PC-3 (cell line): ENCODE measurements at regions not wholly inside any gene's neighbourhood (a gene's known extent, or its start where the extent isn't known, plus 50 kb on each side); places are given as distances from the start of the nearest gene placed in this dataset.

Experiments used
- ATAC-seq: fragments of 200-7000 bp; cut with Tn5 transposase; 2 replicates; pipeline ENCODE4 v1.9.1; 2020; ENCODE audit warnings: mild to moderate bottlenecking, moderate library complexity
- BruUV-seq: library from RNA; stranded (reverse); fragments of 400-500 nt; replicated peaks from 2 replicates; lab custom pipeline; 2021; lab: Mats Ljungman, UMichigan
- CTCF ChIA-PET: fragments of 300-600 bp; sonication (Branson Sonifier 250); formaldehyde crosslinking; loops from one replicate; lab custom pipeline; 2022; ENCODE audit warnings: antibody characterized with exemption; lab: Charles Lee
- POLR2A ChIA-PET: fragments of 300-600 bp; sonication (Branson Sonifier 250); formaldehyde crosslinking; loops from one replicate; lab custom pipeline; 2022; ENCODE audit warnings: antibody characterized with exemption; ENCODE audit not compliant: unreplicated experiment; lab: Charles Lee
- DNase-seq: peaks from one replicate; pipeline ENCODE4 v3.0.0-alpha.2; 2015
- H2AFZ ChIP-seq: fragments of 300-600 bp; sonication (generic); 2 replicates; pipeline ENCODE4 v1.6.0; 2016; ENCODE audit warnings: antibody characterized with exemption, low read length
- H3F3A ChIP-seq: fragments of 300-600 bp; sonication (generic); one replicate; pipeline ENCODE4 v1.6.0; 2017; ENCODE audit warnings: antibody characterized with exemption, low read length, control low read depth, mild to moderate bottlenecking; ENCODE audit not compliant: unreplicated experiment
- H3K27ac ChIP-seq: fragments of 300-600 bp; sonication (generic); 2 replicates; pipeline ENCODE4 v1.5.1; 2016; ENCODE audit warnings: mild to moderate bottlenecking, low read length
- H3K27me3 ChIP-seq: fragments of 300-600 bp; sonication (generic); 2 replicates; pipeline ENCODE4 v1.6.1; 2016; ENCODE audit warnings: low read length, mixed read lengths
- H3K36me3 ChIP-seq: fragments of 300-600 bp; sonication (generic); 2 replicates; pipeline ENCODE4 v1.6.1; 2016; ENCODE audit warnings: low read depth, mixed run types, low read length, mixed read lengths
- H3K4me1 ChIP-seq: fragments of 300-600 bp; sonication (generic); 2 replicates; pipeline ENCODE4 v1.5.1; 2016; ENCODE audit warnings: low read length; ENCODE audit not compliant: insufficient read depth
- H3K4me2 ChIP-seq: fragments of 300-600 bp; sonication (generic); 2 replicates; pipeline ENCODE4 v1.6.0; 2016; ENCODE audit warnings: low read length
- H3K4me3 ChIP-seq: fragments of 300-600 bp; sonication (generic); 2 replicates; pipeline ENCODE4 v1.5.1; 2016; ENCODE audit warnings: mild to moderate bottlenecking, low read length, mixed read lengths
- H3K79me2 ChIP-seq: fragments of 300-600 bp; sonication (generic); 2 replicates; pipeline ENCODE4 v1.6.1; 2017; ENCODE audit warnings: low read length, mixed read lengths
- H3K9ac ChIP-seq: fragments of 300-600 bp; sonication (generic); 2 replicates; pipeline ENCODE4 v1.6.0; 2016; ENCODE audit warnings: mild to moderate bottlenecking, low read length
- H3K9me2 ChIP-seq: fragments of 300-600 bp; sonication (generic); replicated peaks from 2 replicates; pipeline ENCODE4 v1.6.1; 2016; ENCODE audit warnings: mixed run types, low read length, mixed read lengths
- H3K9me3 ChIP-seq: fragments of 300-600 bp; sonication (generic); 2 replicates; pipeline ENCODE4 v1.6.1; 2016; ENCODE audit warnings: low read length, mixed read lengths
- H4K20me1 ChIP-seq: fragments of 300-600 bp; sonication (generic); 2 replicates; pipeline ENCODE4 v1.6.1; 2016; ENCODE audit warnings: low read length, mixed read lengths
- CTCF ChIP-seq: fragments of 300-600 bp; sonication (generic); conservative IDR thresholded peaks from 2 replicates; pipeline ENCODE4 v1.5.1; 2017; ENCODE audit warnings: antibody characterized with exemption, low read depth, mild to moderate bottlenecking, low read length
- EZH2 ChIP-seq: fragments of 300-600 bp; sonication (generic); IDR thresholded peaks from one replicate; pipeline ENCODE4 v1.6.1; 2017; ENCODE audit warnings: antibody characterized with exemption, mild to moderate bottlenecking, low read length; ENCODE audit not compliant: unreplicated experiment
- EZH2phosphoT487 ChIP-seq: fragments of 300-600 bp; sonication (generic); IDR thresholded peaks from 2 replicates; pipeline ENCODE4 v1.6.1; 2018; ENCODE audit warnings: mild to moderate bottlenecking, antibody characterized with exemption, low read length, borderline replicate concordance
- intact Hi-C: fragments of 100-400 bp; cut with micrococcal nuclease; formaldehyde crosslinking; loops from 2 replicates; pipeline ENCODE4 v1.9.0; 2023

GRCh38 chr18:74012954-74013630 is 134.5 kb downstream of the FBXO15 start:
- Histone ChIP-seq H3K27ac (no peak overlapping the region), H3K4me3 (no peak overlapping the region), H3K27me3 (peaks cover 11% of the 10 kb centered on the region; the same call in 1 of the 2 replicates), H3K79me2 (no peaks in the 10 kb centered on the region), H3K9ac (no peak overlapping the region), H3K36me3 (no peaks in the 10 kb centered on the region), H3F3A (no peaks in the 10 kb centered on the region), H3K9me2 (no peaks in the 10 kb centered on the region), H2AFZ (no peak overlapping the region), H3K4me2 (no peak overlapping the region), H3K9me3 (no peaks in the 10 kb centered on the region), H4K20me1 (no peaks in the 10 kb centered on the region), H3K4me1 (0 out of 2 replicates have a peak, but pooled peaks cover 9% of the 10 kb centered on the region)
- CTCF ChIA-PET, result interaction anchor here (0.7 kb wide), 1 partner anchor 26 kb away, joined by 4 read pairs; no protein-coding TSS in a partner anchor
- TF ChIP-seq EZH2, result no peak
- TF ChIP-seq EZH2phosphoT487, result no peak
- no peak for TF ChIP-seq CTCF
- BruUV-seq, result no TSS peak
- no peak for DNase-seq
- intact Hi-C loops, result no loop called here
- POLR2A ChIA-PET, result no interaction called here
- ATAC-seq, result no peak

- Histone ChIP-seq H3K27me3 (no peaks in the 10 kb centered on the region), H3K9ac (no peak overlapping the region), H3K4me3 (no peak overlapping the region), H3K4me2 (no peak overlapping the region), H2AFZ (no peak overlapping the region), H3K4me1 (no peaks in the 10 kb centered on the region), H3K27ac (no peak overlapping the region), H3K9me2 (no peaks in the 10 kb centered on the region), H3F3A (no peaks in the 10 kb centered on the region), H4K20me1 (no peaks in the 10 kb centered on the region), H3K79me2 (no peaks in the 10 kb centered on the region), H3K36me3 (no peaks in the 10 kb centered on the region), H3K9me3 (no peaks in the 10 kb centered on the region)
- DNase-seq (no peak), ATAC-seq (no peak)
- no peak for TF ChIP-seq CTCF
- no peak for TF ChIP-seq EZH2phosphoT487
- TF ChIP-seq EZH2, result no peak
- intact Hi-C loops, result no loop called here
- POLR2A ChIA-PET, result no interaction called here
- no TSS peak for BruUV-seq
- CTCF ChIA-PET, result no interaction called here
Observed at GRCh38 chr18:74006143-74006542, 141.5 kb downstream of the FBXO15 start.

- no peak for TF ChIP-seq CTCF
- no peak for TF ChIP-seq EZH2
- TF ChIP-seq EZH2phosphoT487, result no peak
- H3K9me2 ChIP-seq, result no peaks in the 10 kb centered on the region
- no TSS peak for BruUV-seq
- H3F3A ChIP-seq, result no peaks in the 10 kb centered on the region
- no peak for ATAC-seq
- H3K4me1 ChIP-seq, result no peaks in the 10 kb centered on the region
- POLR2A ChIA-PET, result no interaction called here
- no peaks in the 10 kb centered on the region for H3K36me3 ChIP-seq
- no peaks in the 10 kb centered on the region for H4K20me1 ChIP-seq
- H3K9me3 ChIP-seq, result no peaks in the 10 kb centered on the region
- H3K27ac ChIP-seq, result no peak overlapping the region
- CTCF ChIA-PET, result no interaction called here
- DNase-seq, result no peak
- H2AFZ ChIP-seq, result no peak overlapping the region
- intact Hi-C loops, result no loop called here
- no peaks in the 10 kb centered on the region for H3K79me2 ChIP-seq
- no peak overlapping the region for H3K4me3 ChIP-seq
- no peak overlapping the region for H3K4me2 ChIP-seq
- H3K9ac ChIP-seq, result no peak overlapping the region
- no peaks in the 10 kb centered on the region for H3K27me3 ChIP-seq
Observed at GRCh38 chr18:74005320-74006109, 142.1 kb downstream of the FBXO15 start.
